HepG2 (cell line): ENCODE measurements at regions not wholly inside any gene's neighbourhood (a gene's known extent, or its start where the extent isn't known, plus 50 kb on each side); places are given as distances from the start of the nearest gene placed in this dataset.

Experiments
- CENPX ChIP-seq: sonication (generic); formaldehyde crosslinking; IDR thresholded peaks from 2 replicates; pipeline ENCODE4 v1.9.0; 2021; ENCODE audit warnings: mild to moderate bottlenecking, missing genetic modification reagents, moderate library complexity
- ETV6 ChIP-seq: sonication (generic); formaldehyde crosslinking; conservative IDR thresholded peaks from 2 replicates; pipeline ENCODE4 v1.4.0; 2020; ENCODE audit warnings: missing genetic modification reagents
- HOXA7 ChIP-seq: sonication (generic); formaldehyde crosslinking; IDR thresholded peaks from 2 replicates; pipeline ENCODE4 v1.8.1; 2022; ENCODE audit warnings: mild to moderate bottlenecking, missing genetic modification reagents, moderate library complexity
- POLR2A ChIP-seq, 2 experiments: IDR thresholded peaks; 2 replicates each; pipeline ENCODE4 v1.6.1; 2011; ENCODE audit warnings: low read depth in 2 of 2, low read length in 2 of 2, mild to moderate bottlenecking in 1 of 2, moderate library complexity in 1 of 2; ENCODE audit not compliant: insufficient read depth in 1 of 2
- SIX1 ChIP-seq: sonication (generic); formaldehyde crosslinking; IDR thresholded peaks from 2 replicates; pipeline ENCODE4 v1.4.0; 2020; ENCODE audit warnings: missing genetic modification reagents, borderline replicate concordance
- TCF7 ChIP-seq: sonication (generic); IDR thresholded peaks from 2 replicates; pipeline ENCODE4 v1.6.1; 2016; ENCODE audit warnings: antibody characterized with exemption, low read depth
- ZIK1 ChIP-seq: sonication (generic); formaldehyde crosslinking; IDR thresholded peaks from 2 replicates; pipeline ENCODE4 v1.5.0; 2020; ENCODE audit warnings: mild to moderate bottlenecking, low read depth, missing genetic modification reagents, borderline replicate concordance
- ZNF556 ChIP-seq: sonication (generic); formaldehyde crosslinking; IDR thresholded peaks from 2 replicates; pipeline ENCODE4 v1.4.0; 2020; ENCODE audit warnings: mild to moderate bottlenecking, missing genetic modification reagents, borderline replicate concordance
- ZNF816 ChIP-seq: sonication (generic); formaldehyde crosslinking; IDR thresholded peaks from 2 replicates; pipeline ENCODE4 v1.8.0; 2022; ENCODE audit warnings: missing genetic modification reagents, mild to moderate bottlenecking, borderline replicate concordance
- ZSCAN12 ChIP-seq: sonication (generic); formaldehyde crosslinking; IDR thresholded peaks from 2 replicates; pipeline ENCODE4 v1.9.0; 2021; ENCODE audit warnings: mild to moderate bottlenecking, missing genetic modification reagents
- TF ChIP-seq, protein P1 (sequence below): sonication (generic); formaldehyde crosslinking; IDR thresholded peaks from 2 replicates; pipeline ENCODE4 v1.5.1; 2020; ENCODE audit warnings: missing genetic modification reagents, mild to moderate bottlenecking, borderline replicate concordance
- TF ChIP-seq, protein P2 (sequence below): sonication (generic); formaldehyde crosslinking; IDR thresholded peaks from 2 replicates; pipeline ENCODE4 v1.5.0; 2020; ENCODE audit warnings: mild to moderate bottlenecking, missing genetic modification reagents, moderate library complexity

DNA sequence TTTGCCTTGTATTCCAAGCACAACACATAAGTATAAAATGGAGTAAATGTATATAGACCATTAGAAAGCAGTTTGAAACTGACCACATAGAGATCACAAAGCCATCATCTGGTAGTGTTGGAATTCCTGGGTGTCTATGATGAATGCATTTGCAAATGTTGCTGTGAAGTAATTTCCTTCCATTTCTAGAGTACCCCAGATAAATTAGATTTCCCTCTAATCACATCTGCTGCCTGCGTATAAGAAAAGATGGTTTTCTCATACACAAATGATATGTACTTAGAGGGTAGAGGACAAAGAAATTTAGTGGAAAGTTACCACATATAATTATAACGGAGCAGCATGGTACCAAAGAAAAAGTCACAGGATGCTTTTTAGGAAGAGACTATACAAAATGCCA is 1117.8 kb downstream of the IGSF11 start:
- TF ChIP-seq, protein P1, sequence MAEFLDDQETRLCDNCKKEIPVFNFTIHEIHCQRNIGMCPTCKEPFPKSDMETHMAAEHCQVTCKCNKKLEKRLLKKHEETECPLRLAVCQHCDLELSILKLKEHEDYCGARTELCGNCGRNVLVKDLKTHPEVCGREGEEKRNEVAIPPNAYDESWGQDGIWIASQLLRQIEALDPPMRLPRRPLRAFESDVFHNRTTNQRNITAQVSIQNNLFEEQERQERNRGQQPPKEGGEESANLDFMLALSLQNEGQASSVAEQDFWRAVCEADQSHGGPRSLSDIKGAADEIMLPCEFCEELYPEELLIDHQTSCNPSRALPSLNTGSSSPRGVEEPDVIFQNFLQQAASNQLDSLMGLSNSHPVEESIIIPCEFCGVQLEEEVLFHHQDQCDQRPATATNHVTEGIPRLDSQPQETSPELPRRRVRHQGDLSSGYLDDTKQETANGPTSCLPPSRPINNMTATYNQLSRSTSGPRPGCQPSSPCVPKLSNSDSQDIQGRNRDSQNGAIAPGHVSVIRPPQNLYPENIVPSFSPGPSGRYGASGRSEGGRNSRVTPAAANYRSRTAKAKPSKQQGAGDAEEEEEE (CRISPR knock-in tag) = no peak
- TF ChIP-seq POLR2A (IDR thresholded peaks at IDR 0.05; ENCODE audit: insufficient read depth in 1 of 2, low read depth in 2 of 2, low read length in 2 of 2) = no peak
- no peak for TF ChIP-seq ZSCAN12 (CRISPR knock-in tag)
- no peak for TF ChIP-seq ZIK1 (CRISPR knock-in tag)
- no peak for TF ChIP-seq ZNF556
- no peak for TF ChIP-seq HOXA7
- TF ChIP-seq CENPX (CRISPR knock-in tag) = no peak
- TF ChIP-seq ETV6 = no peak
- TF ChIP-seq TCF7 = no peak
- TF ChIP-seq, protein P2, sequence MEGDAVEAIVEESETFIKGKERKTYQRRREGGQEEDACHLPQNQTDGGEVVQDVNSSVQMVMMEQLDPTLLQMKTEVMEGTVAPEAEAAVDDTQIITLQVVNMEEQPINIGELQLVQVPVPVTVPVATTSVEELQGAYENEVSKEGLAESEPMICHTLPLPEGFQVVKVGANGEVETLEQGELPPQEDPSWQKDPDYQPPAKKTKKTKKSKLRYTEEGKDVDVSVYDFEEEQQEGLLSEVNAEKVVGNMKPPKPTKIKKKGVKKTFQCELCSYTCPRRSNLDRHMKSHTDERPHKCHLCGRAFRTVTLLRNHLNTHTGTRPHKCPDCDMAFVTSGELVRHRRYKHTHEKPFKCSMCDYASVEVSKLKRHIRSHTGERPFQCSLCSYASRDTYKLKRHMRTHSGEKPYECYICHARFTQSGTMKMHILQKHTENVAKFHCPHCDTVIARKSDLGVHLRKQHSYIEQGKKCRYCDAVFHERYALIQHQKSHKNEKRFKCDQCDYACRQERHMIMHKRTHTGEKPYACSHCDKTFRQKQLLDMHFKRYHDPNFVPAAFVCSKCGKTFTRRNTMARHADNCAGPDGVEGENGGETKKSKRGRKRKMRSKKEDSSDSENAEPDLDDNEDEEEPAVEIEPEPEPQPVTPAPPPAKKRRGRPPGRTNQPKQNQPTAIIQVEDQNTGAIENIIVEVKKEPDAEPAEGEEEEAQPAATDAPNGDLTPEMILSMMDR (CRISPR knock-in tag) = no peak
- no peak for TF ChIP-seq ZNF816 (CRISPR knock-in tag)
- no peak for TF ChIP-seq SIX1
